ENCODE measurements at regions not wholly inside any gene's neighbourhood (a gene's known extent, or its start where the extent isn't known, plus 50 kb on each side); places are given as distances from the start of the nearest gene placed in this dataset.

DNA sequence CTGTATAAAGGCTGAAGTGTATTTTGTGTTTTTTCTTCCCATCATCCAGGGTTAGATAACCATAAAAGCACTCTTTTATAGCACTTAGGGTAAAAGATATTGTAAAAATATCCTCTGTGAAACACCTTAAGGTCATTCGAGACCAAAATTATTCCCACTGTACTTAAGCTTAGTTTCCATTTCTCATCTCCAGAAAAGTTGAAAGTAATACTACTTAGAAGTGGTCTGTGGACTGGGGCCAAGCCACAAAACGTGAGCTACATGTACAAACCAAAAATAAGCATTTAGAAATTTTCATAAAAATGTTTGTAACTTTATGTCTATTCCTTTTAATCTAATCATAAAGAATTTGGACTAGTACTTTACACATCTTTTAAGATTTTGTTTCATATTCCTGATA is 142.0 kb upstream of the NTM start:
- no peak for TF ChIP-seq BACH2 (CRISPR knock-in tag; IDR thresholded peaks at IDR 0.05; ENCODE audit: borderline replicate concordance)
- TF ChIP-seq SNAI2 (CRISPR knock-in tag; IDR thresholded peaks at IDR 0.05) = no peak
- no peak for TF ChIP-seq ZC3H10 (CRISPR knock-in tag; IDR thresholded peaks at IDR 0.05)
- no peak for TF ChIP-seq OSR1 (CRISPR knock-in tag; IDR thresholded peaks at IDR 0.05)
- TF ChIP-seq, protein P1, sequence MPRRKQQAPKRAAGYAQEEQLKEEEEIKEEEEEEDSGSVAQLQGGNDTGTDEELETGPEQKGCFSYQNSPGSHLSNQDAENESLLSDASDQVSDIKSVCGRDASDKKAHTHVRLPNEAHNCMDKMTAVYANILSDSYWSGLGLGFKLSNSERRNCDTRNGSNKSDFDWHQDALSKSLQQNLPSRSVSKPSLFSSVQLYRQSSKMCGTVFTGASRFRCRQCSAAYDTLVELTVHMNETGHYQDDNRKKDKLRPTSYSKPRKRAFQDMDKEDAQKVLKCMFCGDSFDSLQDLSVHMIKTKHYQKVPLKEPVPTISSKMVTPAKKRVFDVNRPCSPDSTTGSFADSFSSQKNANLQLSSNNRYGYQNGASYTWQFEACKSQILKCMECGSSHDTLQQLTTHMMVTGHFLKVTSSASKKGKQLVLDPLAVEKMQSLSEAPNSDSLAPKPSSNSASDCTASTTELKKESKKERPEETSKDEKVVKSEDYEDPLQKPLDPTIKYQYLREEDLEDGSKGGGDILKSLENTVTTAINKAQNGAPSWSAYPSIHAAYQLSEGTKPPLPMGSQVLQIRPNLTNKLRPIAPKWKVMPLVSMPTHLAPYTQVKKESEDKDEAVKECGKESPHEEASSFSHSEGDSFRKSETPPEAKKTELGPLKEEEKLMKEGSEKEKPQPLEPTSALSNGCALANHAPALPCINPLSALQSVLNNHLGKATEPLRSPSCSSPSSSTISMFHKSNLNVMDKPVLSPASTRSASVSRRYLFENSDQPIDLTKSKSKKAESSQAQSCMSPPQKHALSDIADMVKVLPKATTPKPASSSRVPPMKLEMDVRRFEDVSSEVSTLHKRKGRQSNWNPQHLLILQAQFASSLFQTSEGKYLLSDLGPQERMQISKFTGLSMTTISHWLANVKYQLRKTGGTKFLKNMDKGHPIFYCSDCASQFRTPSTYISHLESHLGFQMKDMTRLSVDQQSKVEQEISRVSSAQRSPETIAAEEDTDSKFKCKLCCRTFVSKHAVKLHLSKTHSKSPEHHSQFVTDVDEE (CRISPR knock-in tag; IDR thresholded peaks at IDR 0.05) = no peak
- no peak for TF ChIP-seq TCF4 (CRISPR knock-in tag; IDR thresholded peaks at IDR 0.05; ENCODE audit: borderline replicate concordance)
- TF ChIP-seq ARNTL (CRISPR knock-in tag; IDR thresholded peaks at IDR 0.05; ENCODE audit: borderline replicate concordance, low read depth) = no peak
- TF ChIP-seq RARB (CRISPR knock-in tag; IDR thresholded peaks at IDR 0.05) = no peak
- TF ChIP-seq, protein P2, sequence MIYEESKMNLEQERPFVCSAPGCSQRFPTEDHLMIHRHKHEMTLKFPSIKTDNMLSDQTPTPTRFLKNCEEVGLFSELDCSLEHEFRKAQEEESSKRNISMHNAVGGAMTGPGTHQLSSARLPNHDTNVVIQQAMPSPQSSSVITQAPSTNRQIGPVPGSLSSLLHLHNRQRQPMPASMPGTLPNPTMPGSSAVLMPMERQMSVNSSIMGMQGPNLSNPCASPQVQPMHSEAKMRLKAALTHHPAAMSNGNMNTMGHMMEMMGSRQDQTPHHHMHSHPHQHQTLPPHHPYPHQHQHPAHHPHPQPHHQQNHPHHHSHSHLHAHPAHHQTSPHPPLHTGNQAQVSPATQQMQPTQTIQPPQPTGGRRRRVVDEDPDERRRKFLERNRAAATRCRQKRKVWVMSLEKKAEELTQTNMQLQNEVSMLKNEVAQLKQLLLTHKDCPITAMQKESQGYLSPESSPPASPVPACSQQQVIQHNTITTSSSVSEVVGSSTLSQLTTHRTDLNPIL (CRISPR knock-in tag; IDR thresholded peaks at IDR 0.05; ENCODE audit: low read depth) = no peak
- TF ChIP-seq, protein P3, sequence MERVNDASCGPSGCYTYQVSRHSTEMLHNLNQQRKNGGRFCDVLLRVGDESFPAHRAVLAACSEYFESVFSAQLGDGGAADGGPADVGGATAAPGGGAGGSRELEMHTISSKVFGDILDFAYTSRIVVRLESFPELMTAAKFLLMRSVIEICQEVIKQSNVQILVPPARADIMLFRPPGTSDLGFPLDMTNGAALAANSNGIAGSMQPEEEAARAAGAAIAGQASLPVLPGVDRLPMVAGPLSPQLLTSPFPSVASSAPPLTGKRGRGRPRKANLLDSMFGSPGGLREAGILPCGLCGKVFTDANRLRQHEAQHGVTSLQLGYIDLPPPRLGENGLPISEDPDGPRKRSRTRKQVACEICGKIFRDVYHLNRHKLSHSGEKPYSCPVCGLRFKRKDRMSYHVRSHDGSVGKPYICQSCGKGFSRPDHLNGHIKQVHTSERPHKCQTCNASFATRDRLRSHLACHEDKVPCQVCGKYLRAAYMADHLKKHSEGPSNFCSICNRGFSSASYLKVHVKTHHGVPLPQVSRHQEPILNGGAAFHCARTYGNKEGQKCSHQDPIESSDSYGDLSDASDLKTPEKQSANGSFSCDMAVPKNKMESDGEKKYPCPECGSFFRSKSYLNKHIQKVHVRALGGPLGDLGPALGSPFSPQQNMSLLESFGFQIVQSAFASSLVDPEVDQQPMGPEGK (CRISPR knock-in tag; IDR thresholded peaks at IDR 0.05; ENCODE audit: borderline replicate concordance) = no peak
- no peak for TF ChIP-seq ISL1 (CRISPR knock-in tag; IDR thresholded peaks at IDR 0.05)
- TF ChIP-seq GLIS3 (CRISPR knock-in tag; IDR thresholded peaks at IDR 0.05) = no peak

All from SK-N-SH treated with all-trans-retinoic acid at 6 μM for 48 hours (cell line).